Hematopoietic multipotent progenitor cell treated with erythropoietin and hydrocortisone succinate and interleukin-3 and kit ligand, for 4 days (in vitro differentiated cells): ENCODE measurements at regions not wholly inside any gene's neighbourhood (a gene's known extent, or its start where the extent isn't known, plus 50 kb on each side); places are given as distances from the start of the nearest gene placed in this dataset.
A peak's percentile ranks its signal among the peaks of the same experiment; 100 is the strongest.
"Not testable (repeated sequence)": the region's sequence is repeated elsewhere in the genome, so short reads cannot be mapped to it uniquely, and the experiment has no call there.

Experiments
- DNase-seq: peaks from one replicate; pipeline ENCODE4 v3.0.0-alpha.2; 2015

DNA sequence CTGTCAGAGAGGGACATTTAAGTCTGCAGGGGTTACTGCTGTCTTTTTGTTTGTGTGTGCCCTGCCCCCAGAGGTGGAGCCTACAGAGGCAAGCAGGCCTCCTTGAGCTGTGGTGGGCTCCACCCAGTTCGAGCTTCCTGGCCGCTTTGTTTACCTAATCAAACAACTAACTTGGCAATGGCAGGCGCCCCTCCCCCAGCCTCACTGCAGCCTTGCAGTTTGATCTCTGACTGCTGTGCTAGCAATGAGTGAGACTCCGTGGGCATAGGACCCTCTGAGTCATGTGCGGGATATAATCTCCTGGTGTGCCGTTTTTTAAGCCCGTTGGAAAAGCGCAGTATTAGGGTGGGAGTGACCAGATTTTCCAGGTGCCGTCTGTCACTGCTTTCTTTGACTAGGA is 216.8 kb upstream of the CDKN2B start:
- DNase-seq = not testable (repeated sequence)

- DNase-seq = no peak
Observed at GRCh38 chr9:22227986-22228385, 218.6 kb upstream of the DMRTA1 start.

GRCh38 chr9:22228542-22228941 is 218.1 kb upstream of the DMRTA1 start:
- DNase-seq = peak; percentile 8

DNA sequence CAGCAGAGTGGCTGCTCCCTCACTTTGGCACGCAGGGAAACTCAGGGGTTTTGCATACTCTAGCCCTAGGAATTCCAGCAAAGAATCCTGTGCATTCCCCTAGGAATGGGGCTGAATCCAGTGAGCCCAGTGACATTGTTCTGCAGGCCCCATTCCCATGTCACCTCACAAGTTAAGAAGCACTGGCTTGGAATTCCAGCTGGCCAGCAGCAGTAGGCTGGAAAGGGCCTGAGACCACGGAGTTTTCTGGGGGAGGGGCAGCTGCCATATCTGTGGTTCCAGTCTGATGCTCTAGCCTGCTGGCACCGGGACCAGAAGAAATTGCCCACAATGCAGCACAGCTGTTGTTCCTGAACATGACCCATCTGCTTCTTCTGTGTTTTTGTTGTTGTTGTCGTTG is 217.6 kb upstream of the DMRTA1 start:
- DNase-seq = no peak

- not testable (repeated sequence) for DNase-seq
Observed at GRCh38 chr9:22231309-22231708, 215.3 kb upstream of the DMRTA1 start.

DNA sequence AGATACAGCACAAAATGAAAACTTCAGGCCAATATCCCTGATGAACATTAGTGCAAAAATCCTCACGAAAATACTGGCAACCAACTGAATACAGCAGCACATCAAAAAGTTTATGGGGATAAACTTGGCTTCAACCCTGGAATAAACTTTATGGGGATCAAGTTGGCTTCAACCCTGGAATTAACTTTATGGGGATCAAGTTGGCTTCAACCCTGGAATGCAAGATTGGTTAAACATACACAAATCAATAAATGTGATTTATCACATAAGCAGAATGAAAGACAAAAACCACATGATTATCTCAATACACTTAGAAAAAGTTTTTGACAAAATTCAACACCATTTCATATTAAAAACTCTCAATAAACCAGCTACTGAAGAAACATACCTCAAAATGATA is 213.7 kb upstream of the DMRTA1 start:
- no peak for DNase-seq

GRCh38 chr9:22237497-22238363 is 208.9 kb upstream of the DMRTA1 start:
- no peak for DNase-seq

DNA sequence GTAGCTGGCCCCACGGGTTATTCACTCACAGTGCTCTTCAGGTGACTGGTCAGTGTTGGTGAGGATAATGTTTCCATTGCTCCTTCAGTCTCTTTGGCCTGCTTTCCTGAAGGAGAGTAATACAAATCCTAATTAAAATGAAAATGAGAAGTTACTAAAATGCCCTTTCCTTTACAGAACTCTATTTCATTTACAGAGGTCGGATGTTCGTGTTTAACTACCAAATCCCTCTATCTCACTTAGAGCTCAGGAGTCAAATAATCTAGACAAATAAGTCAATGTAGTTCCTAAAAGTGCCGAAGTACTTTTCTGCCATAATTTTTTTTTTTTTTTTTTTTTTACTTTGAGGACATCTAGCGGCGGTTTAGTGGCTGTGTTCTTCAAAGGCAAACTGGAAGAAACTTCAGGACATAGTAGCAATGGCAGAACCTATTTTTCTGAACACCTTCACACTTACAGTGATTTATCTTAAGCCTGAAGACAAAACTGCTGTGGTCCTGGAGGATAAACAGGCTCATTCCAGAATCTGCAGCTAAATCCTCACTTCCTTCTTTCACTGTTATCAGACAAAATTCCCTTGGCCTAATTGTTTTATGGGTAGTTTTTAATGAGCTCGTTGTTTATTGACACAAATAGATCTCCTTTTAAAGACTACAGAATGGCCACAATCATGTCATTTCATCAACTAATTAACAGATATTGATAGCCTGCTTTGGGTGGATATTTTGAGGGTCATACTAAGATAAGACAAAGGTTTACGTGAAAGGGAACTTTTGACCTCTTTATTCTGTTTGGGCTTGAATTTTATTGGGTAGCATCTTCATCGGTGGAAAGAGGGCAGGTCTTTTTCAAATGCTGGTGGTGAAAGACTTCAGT is 207.6 kb upstream of the DMRTA1 start:
- DNase-seq = peak; percentile 67

DNA sequence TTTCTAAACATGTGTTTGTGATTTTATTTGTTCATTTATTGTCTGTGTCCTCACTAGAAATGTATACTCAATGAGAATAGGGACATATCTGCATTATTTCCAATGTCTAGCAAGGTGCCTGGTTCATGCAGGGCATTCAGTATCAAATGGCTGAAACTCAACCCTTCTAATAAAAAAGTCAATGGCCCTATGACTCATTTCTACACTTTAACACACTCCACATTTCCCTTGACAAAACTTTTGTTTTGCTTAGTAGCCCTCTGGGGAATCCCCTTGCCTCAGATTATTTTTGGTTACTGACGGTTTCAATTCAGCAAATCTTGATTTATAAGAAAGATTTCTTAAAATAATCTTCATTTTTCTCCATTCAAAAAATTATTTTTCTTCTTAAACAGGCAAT is 206.0 kb upstream of the DMRTA1 start:
- DNase-seq = no peak

- DNase-seq = no peak
Observed at GRCh38 chr9:22241024-22241423, 205.6 kb upstream of the DMRTA1 start.

GRCh38 chr9:22241611-22242010 is 205.0 kb upstream of the DMRTA1 start:
- DNase-seq = peak; percentile 19

DNA sequence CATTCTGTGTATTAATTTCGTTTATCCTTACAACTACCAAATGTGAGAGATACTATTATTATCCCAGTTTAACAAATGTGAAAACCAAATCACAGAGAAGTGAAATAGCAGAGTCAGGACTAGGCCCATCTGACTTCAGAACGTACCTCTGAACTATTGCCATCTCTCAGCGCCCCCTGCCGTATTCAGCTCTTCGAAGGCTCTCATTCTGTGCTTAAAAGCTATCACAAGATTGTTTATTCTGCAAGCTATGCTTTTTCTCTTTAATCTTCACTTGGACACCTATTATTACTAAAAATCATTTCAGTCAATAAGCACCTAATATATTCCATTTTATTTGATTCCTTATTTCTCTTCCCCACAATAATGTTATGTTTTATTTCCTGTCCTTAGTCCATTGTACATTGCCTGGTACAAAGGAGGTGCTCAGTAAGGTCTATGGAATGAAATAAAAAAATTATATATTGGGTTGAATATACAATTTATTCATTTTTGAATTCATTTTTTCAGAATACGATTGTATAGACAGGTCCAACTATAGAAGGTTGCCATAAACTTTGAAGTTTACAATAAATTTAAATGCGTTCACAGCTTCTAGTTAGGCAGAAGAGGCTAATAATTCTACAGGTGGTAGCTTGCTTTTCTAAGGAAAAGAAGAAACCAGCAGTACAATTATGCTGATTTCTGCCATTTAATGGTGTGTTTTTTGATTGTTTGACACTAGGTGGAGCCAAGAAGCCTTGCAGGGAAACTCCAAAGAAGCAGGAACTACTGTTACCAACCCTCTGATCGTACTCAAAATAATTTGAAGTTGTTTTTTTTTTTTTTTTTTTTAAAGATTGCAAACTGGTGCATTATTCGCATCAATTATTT is 202.2 kb upstream of the DMRTA1 start:
- peak; percentile 79 for DNase-seq

- no peak for DNase-seq
Observed at GRCh38 chr9:22255337-22255736, 191.3 kb upstream of the DMRTA1 start.

DNA sequence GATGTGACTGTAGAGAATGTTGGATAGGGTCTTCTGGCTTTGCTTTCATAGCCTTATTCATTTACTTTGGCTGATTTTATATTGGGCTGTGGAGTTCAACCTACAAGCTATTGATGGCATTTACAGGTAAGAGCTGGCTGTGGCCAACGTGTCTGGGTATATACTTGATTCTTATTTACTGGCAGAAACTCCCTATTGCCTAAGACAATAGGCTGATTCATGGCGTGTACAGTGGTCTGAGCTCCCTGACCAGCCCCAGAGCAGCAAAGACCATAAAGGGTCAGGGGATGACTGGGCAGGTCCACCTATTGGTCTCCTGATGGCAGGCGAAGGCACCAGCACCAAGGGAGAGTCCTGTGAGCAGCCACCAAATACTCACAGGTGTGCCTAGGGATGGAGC is 190.2 kb upstream of the DMRTA1 start:
- DNase-seq = no peak

GRCh38 chr9:22257026-22257816 is 189.4 kb upstream of the DMRTA1 start:
- DNase-seq = no peak

DNA sequence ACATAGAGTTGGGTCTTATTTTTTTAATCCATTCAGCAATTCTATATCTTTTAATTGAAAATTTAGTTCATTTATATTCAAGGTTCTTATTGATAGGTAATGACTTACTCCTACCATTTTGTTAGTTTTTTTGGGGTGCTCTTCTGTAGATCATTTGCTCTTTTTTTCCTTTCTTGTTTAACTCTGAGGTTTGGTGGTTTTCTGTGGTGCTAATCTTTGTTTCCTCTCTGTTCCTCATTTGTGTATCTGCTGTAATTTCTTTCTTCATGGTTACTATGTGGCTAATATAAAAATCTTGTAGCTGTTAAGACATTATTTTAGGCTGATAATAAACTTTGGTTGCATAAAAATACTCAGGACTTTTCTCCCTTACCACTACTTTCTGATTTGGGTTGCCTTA is 181.6 kb upstream of the DMRTA1 start:
- DNase-seq = no peak

GRCh38 chr9:22265534-22265933 is 181.1 kb upstream of the DMRTA1 start:
- no peak for DNase-seq

DNA sequence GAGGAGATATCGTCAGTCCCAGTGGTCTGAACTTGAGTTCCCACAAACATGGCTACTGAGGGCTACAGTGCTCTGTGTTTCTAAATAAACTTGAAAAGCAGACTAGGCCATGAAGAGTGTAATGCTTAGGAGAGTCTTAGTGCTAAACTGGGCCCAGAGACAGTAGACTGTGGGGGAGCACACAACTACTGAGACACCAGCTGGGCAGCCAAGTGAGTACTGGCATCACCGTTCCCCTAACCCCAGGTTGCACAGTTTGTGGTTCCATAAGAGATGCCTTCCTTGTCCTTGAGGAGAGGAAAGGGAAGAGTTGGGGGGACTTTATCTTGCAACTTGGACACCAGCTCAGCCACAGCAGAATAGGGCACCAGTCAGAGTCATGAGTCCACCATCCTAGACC is 172.1 kb upstream of the DMRTA1 start:
- DNase-seq = no peak

- DNase-seq = no peak
Observed at GRCh38 chr9:22278426-22278825, 168.2 kb upstream of the DMRTA1 start.

- no peak for DNase-seq
Observed at GRCh38 chr9:22279636-22280035, 167.0 kb upstream of the DMRTA1 start.

GRCh38 chr9:22285066-22285465 is 161.6 kb upstream of the DMRTA1 start:
- DNase-seq = no peak

GRCh38 chr9:22286661-22287060 is 160.0 kb upstream of the DMRTA1 start:
- no peak for DNase-seq
